Neutrophil (primary cell): ENCODE measurements at regions not wholly inside any gene's neighbourhood (a gene's known extent, or its start where the extent isn't known, plus 50 kb on each side); places are given as distances from the start of the nearest gene placed in this dataset.

Experiments used
- H3K27ac ChIP-seq: fragments of 200-600 bp; sonication (generic); 2 replicates; pipeline ENCODE4 v1.5.1; 2016; ENCODE audit warnings: mild to moderate bottlenecking, moderate library complexity
- H3K27me3 ChIP-seq: fragments of 200-600 bp; sonication (generic); 2 replicates; pipeline ENCODE4 v1.6.0; 2016; ENCODE audit warnings: mild to moderate bottlenecking
- H3K36me3 ChIP-seq: fragments of 200-600 bp; sonication (generic); 2 replicates; pipeline ENCODE4 v1.5.1; 2017
- H3K4me1 ChIP-seq, 2 experiments: fragments of 200-600 bp in 1 of 2; sonication (generic) in 1 of 2; 1 replicate in 1 of 2; 2 replicates in 1 of 2; pipeline versions ENCODE4 v1.5.1 to v1.6.1; 2013 to 2016; ENCODE audit warnings: low read depth in 1 of 2, low read length in 1 of 2, mild to moderate bottlenecking in 1 of 2, moderate library complexity in 1 of 2; ENCODE audit not compliant: control insufficient read depth in 1 of 2, insufficient read depth in 1 of 2
- H3K4me3 ChIP-seq, 2 experiments: fragments of 200-600 bp in 1 of 2; sonication (generic) in 1 of 2; 1 replicate in 1 of 2; 2 replicates in 1 of 2; pipeline ENCODE4 v1.5.1; 2013 to 2016; ENCODE audit warnings: low read depth in 1 of 2, low read length in 1 of 2, mild to moderate bottlenecking in 1 of 2, moderate library complexity in 1 of 2
- H3K9me3 ChIP-seq: fragments of 200-600 bp; sonication (generic); 2 replicates; pipeline ENCODE4 v1.5.1; 2016
- TF ChIP-seq, protein P1 (sequence below): fragments of 200-600 bp; sonication (generic); IDR thresholded peaks from 2 replicates; pipeline ENCODE4 v1.5.1; 2016; ENCODE audit warnings: antibody characterized with exemption

DNA sequence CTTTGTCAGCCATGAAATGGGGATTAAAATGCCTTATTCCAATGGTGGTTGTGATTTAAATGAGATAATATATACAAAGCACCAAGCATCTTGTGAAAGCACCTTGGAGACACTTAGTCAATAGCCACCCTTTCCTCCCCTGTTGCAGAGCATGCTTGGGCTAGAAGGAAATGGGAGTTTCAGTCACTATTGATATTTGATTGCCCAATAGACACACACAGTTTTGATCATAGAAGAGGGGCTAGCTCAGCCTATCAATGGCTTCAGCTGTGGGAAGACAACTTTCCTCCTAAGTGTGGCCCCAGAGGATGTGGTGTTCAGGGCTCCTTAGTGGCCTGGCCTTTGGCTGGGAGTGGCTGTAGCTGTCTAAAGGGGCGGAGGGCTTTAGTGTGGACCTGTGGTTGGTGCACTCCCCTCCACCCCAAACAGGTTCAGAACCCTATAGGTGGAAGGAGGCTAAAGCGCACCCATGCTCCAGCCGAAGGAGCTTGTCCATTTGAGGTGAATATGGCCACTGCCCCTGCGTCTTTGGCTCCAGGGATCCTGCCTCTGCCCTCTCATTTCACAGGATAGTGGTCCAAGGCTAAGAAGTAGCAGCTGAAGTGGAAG lies 132.3 kb downstream of the TMEM30B start:
- Histone ChIP-seq H3K27ac (no peak overlapping the region), H3K4me3 (no peak overlapping the region), H3K36me3 (no peaks in the 10 kb centered on the region), H3K27me3 (no peaks in the 10 kb centered on the region), H3K9me3 (no peaks in the 10 kb centered on the region), H3K4me1 (no peaks in the 10 kb centered on the region)
- TF ChIP-seq, protein P1, sequence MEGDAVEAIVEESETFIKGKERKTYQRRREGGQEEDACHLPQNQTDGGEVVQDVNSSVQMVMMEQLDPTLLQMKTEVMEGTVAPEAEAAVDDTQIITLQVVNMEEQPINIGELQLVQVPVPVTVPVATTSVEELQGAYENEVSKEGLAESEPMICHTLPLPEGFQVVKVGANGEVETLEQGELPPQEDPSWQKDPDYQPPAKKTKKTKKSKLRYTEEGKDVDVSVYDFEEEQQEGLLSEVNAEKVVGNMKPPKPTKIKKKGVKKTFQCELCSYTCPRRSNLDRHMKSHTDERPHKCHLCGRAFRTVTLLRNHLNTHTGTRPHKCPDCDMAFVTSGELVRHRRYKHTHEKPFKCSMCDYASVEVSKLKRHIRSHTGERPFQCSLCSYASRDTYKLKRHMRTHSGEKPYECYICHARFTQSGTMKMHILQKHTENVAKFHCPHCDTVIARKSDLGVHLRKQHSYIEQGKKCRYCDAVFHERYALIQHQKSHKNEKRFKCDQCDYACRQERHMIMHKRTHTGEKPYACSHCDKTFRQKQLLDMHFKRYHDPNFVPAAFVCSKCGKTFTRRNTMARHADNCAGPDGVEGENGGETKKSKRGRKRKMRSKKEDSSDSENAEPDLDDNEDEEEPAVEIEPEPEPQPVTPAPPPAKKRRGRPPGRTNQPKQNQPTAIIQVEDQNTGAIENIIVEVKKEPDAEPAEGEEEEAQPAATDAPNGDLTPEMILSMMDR: no peak

DNA sequence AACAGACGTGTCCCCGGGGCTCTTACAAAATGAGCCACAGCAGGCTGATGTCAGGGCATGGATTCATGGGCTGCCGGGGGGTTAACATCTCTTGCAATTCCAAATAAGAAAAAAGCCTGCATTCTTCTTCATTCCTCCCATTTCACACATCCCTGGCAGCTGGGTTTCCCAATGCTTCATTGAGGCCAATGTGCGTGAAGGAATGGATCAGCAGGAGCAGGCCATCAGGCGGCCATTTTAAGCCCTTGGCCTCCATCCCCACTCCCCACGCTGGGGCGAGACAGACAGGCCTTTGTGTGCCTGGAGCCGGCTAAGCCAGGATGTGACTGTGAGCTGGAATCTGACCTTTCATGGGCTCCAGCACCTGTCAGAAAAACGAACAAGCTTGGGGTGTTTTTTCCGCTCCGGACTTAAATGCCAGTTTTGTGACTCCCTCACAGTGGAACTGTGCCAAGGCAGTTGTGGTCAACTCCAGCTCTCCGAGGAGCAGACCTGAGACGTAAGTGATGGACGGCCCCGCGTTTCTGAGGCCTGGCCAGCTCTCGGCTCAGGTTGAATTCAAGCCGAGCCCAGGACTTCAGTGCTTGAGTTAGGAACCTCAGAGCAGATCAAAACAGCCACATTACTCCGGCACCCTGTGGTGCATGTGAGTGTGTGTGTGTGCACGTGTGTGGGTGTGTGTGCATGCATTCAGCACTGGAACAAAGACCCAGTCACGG lies 133.1 kb downstream of the TMEM30B start:
- no peak overlapping the region for H3K4me3 ChIP-seq
- no peaks in the 10 kb centered on the region for H3K9me3 ChIP-seq
- no peak overlapping the region for H3K27ac ChIP-seq
- H3K4me1 ChIP-seq: no peaks in the 10 kb centered on the region
- H3K27me3 ChIP-seq: no peaks in the 10 kb centered on the region
- H3K36me3 ChIP-seq: no peaks in the 10 kb centered on the region
- TF ChIP-seq, protein P1: no peak

DNA sequence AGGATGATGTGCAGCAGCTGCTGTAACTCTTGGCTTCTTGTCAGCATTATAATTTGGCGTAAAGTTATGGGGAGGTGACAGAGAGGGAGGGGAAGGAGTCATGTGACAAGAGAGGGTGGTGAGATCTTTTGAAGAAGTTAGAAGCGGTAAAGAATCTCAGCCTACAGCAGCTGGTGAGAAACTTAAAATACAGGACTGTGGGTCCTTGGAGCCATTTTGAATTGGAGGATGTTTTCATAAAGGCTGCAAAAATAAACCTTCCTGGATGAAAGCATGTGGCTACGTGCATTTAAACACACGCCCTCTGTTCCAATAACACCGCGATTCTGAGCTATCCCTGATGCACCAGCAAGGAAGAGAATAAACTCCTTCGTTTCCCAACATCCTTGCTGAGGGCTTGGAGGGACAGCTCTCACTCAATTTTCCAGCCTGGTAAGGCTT lies 133.7 kb downstream of the TMEM30B start:
- no peak overlapping the region for H3K27ac ChIP-seq
- H3K4me1 ChIP-seq: no peaks in the 10 kb centered on the region
- H3K27me3 ChIP-seq: no peaks in the 10 kb centered on the region
- TF ChIP-seq, protein P1: no peak
- no peaks in the 10 kb centered on the region for H3K9me3 ChIP-seq
- H3K36me3 ChIP-seq: no peaks in the 10 kb centered on the region
- no peak overlapping the region for H3K4me3 ChIP-seq

DNA sequence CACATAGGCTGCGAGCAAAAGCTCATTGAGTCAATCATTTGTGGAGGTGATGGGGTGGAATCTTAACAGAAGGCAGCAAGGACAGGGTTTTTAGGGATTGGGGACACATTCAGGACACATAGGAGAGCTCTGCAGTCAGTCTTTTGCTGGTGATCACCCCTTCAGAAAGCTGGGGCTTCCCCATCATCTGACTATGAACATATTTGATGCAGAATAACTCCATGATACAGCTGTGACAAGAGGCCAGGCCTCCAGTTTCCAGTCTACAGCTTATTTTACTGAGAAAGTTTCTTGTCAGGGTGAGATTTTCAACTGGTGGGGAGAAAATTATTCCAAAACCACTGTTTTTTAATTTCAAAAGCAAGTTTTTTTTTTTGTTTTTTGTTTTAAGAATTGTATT lies 134.2 kb downstream of the TMEM30B start:
- H3K4me3 ChIP-seq: no peak overlapping the region
- TF ChIP-seq, protein P1: no peak
- no peaks in the 10 kb centered on the region for H3K27me3 ChIP-seq
- H3K4me1 ChIP-seq: no peaks in the 10 kb centered on the region
- no peaks in the 10 kb centered on the region for H3K9me3 ChIP-seq
- no peak overlapping the region for H3K27ac ChIP-seq
- no peaks in the 10 kb centered on the region for H3K36me3 ChIP-seq

DNA sequence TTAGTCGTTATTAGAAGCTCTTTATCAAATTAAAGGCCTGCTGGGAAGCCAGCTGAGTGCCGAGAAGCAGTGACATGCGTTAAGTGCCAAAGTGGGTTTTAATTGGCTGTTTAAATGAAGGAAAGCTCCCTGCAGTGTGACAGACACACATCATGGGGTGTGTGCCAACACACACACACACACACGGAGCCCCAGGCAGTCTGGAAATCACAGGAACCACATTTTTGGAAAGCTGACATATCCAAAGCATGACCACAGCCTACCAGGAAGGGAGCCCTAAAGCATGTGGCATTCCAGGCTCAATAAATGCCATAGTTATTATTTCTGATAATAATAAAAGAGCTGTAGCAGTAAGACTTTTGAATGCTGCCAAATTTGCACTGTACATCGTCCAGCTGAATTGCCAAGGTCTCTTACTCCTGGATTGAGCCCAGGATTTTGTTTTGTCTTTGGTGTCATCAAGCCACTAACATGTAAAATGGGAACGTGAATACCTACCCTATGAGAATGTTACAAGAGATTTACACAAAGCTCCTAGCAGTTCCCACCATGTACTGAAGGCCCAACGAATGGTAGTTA lies 135.1 kb downstream of the TMEM30B start:
- Histone ChIP-seq H3K27me3 (no peaks in the 10 kb centered on the region), H3K9me3 (no peaks in the 10 kb centered on the region), H3K36me3 (no peaks in the 10 kb centered on the region), H3K4me3 (no peak overlapping the region), H3K27ac (no peak overlapping the region), H3K4me1 (no peaks in the 10 kb centered on the region)
- TF ChIP-seq, protein P1: no peak
